ES-I3 (cell line): ENCODE measurements at regions not wholly inside any gene's neighbourhood (a gene's known extent, or its start where the extent isn't known, plus 50 kb on each side); places are given as distances from the start of the nearest gene placed in this dataset.
"Not testable (repeated sequence)": the region's sequence is repeated elsewhere in the genome, so short reads cannot be mapped to it uniquely, and the experiment has no call there.

Experiments
- H3K36me3 ChIP-seq: 2 replicates; pipeline ENCODE4 v1.6.1; 2013; ENCODE audit warnings: mild to moderate bottlenecking, low read length, control low read depth, moderate library complexity; ENCODE audit not compliant: insufficient read depth
- H3K4me1 ChIP-seq: 2 replicates; pipeline ENCODE4 v1.6.1; 2013; ENCODE audit warnings: mild to moderate bottlenecking, control low read depth, low read length; ENCODE audit not compliant: insufficient read depth
- H3K9ac ChIP-seq: 2 replicates; pipeline ENCODE4 v1.6.1; 2013; ENCODE audit warnings: low read depth, mild to moderate bottlenecking, low read length, moderate library complexity
- H3K9me3 ChIP-seq: 2 replicates; pipeline ENCODE4 v1.6.1; 2013; ENCODE audit warnings: mild to moderate bottlenecking, low read length, moderate library complexity; ENCODE audit not compliant: control insufficient read depth, insufficient read depth

GRCh38 chr18:71431689-71432088, 1112.5 kb downstream of the CBLN2 start:
- H3K4me1 ChIP-seq, result no peaks in the 10 kb centered on the region
- H3K9me3 ChIP-seq, result no peaks in the 10 kb centered on the region
- no peak overlapping the region for H3K9ac ChIP-seq
- H3K36me3 ChIP-seq, result no peaks in the 10 kb centered on the region

GRCh38 chr18:71431171-71431570, 1113.0 kb downstream of the CBLN2 start:
- Histone ChIP-seq H3K9ac (no peak overlapping the region), H3K36me3 (no peaks in the 10 kb centered on the region), H3K9me3 (no peaks in the 10 kb centered on the region), H3K4me1 (no peaks in the 10 kb centered on the region)

- Histone ChIP-seq H3K9ac (no peak overlapping the region), H3K4me1 (no peaks in the 10 kb centered on the region), H3K9me3 (no peaks in the 10 kb centered on the region), H3K36me3 (no peaks in the 10 kb centered on the region)
Observed at GRCh38 chr18:71426441-71426840, 1117.7 kb downstream of the CBLN2 start.

GRCh38 chr18:71405169-71405809, 1116.4 kb downstream of the SOCS6 start:
- no peaks in the 10 kb centered on the region for H3K36me3 ChIP-seq
- H3K9ac ChIP-seq, result no peak overlapping the region
- H3K4me1 ChIP-seq, result peaks cover 6% of the 10 kb centered on the region; the same call in 1 of the 2 replicates
- no peaks in the 10 kb centered on the region for H3K9me3 ChIP-seq

- H3K36me3 ChIP-seq, result no peaks in the 10 kb centered on the region
- no peak overlapping the region for H3K9ac ChIP-seq
- H3K4me1 ChIP-seq, result peaks cover 6% of the 10 kb centered on the region; the same call in 1 of the 2 replicates
- H3K9me3 ChIP-seq, result no peaks in the 10 kb centered on the region
Observed at GRCh38 chr18:71403501-71403900, 1114.7 kb downstream of the SOCS6 start.

GRCh38 chr18:71398531-71398930, 1109.7 kb downstream of the SOCS6 start:
- Histone ChIP-seq H3K9me3 (no peaks in the 10 kb centered on the region), H3K36me3 (no peaks in the 10 kb centered on the region)

GRCh38 chr18:71388148-71388547, 1099.3 kb downstream of the SOCS6 start:
- Histone ChIP-seq H3K36me3 (no peaks in the 10 kb centered on the region), H3K9ac (no peak overlapping the region), H3K4me1 (no peaks in the 10 kb centered on the region), H3K9me3 (no peaks in the 10 kb centered on the region)

More at GRCh38 chr18:71398531-71398930, 1109.7 kb downstream of the SOCS6 start:
- H3K4me1 ChIP-seq, result no peaks in the 10 kb centered on the region
- H3K9ac ChIP-seq, result no peak overlapping the region

- Histone ChIP-seq H3K36me3 (no peaks in the 10 kb centered on the region), H3K9me3 (no peaks in the 10 kb centered on the region), H3K9ac (no peak overlapping the region), H3K4me1 (no peaks in the 10 kb centered on the region)
Observed at GRCh38 chr18:71374294-71375000, 1085.6 kb downstream of the SOCS6 start.

GRCh38 chr18:71371951-71372605, 1083.2 kb downstream of the SOCS6 start:
- no peaks in the 10 kb centered on the region for H3K4me1 ChIP-seq
- H3K9ac ChIP-seq, result no peak overlapping the region
- no peaks in the 10 kb centered on the region for H3K9me3 ChIP-seq
- H3K36me3 ChIP-seq, result no peaks in the 10 kb centered on the region

- H3K9me3 ChIP-seq, result no peaks in the 10 kb centered on the region
- no peak overlapping the region for H3K9ac ChIP-seq
- H3K36me3 ChIP-seq, result no peaks in the 10 kb centered on the region
- H3K4me1 ChIP-seq, result no peaks in the 10 kb centered on the region
Observed at GRCh38 chr18:71370671-71371445, 1082.0 kb downstream of the SOCS6 start.

GRCh38 chr18:71370095-71370494, 1081.2 kb downstream of the SOCS6 start:
- H3K9ac ChIP-seq, result no peak overlapping the region
- no peaks in the 10 kb centered on the region for H3K9me3 ChIP-seq
- no peaks in the 10 kb centered on the region for H3K4me1 ChIP-seq
- no peaks in the 10 kb centered on the region for H3K36me3 ChIP-seq

GRCh38 chr18:71362140-71362539, 1073.3 kb downstream of the SOCS6 start:
- no peak overlapping the region for H3K9ac ChIP-seq
- no peaks in the 10 kb centered on the region for H3K4me1 ChIP-seq
- no peaks in the 10 kb centered on the region for H3K9me3 ChIP-seq
- no peaks in the 10 kb centered on the region for H3K36me3 ChIP-seq

GRCh38 chr18:71355599-71355998, 1066.8 kb downstream of the SOCS6 start:
- H3K36me3 ChIP-seq, H3K4me1 ChIP-seq, H3K9me3 ChIP-seq, H3K9ac ChIP-seq: not testable (repeated sequence)

GRCh38 chr18:71352618-71353017, 1063.8 kb downstream of the SOCS6 start:
- Histone ChIP-seq H3K9ac (no peak overlapping the region), H3K4me1 (no peaks in the 10 kb centered on the region), H3K36me3 (no peaks in the 10 kb centered on the region), H3K9me3 (no peaks in the 10 kb centered on the region)
